ENCODE measurements at regions not wholly inside any gene's neighbourhood (a gene's known extent, or its start where the extent isn't known, plus 50 kb on each side); places are given as distances from the start of the nearest gene placed in this dataset.

GRCh38 chr17:77516902-77517301, 376.1 kb downstream of the SEC14L1 start:
- Histone ChIP-seq H2AK5ac (ENCODE audit: low read length) (no peak overlapping the region), H3K4me3 (ENCODE audit: low read length) (no peak overlapping the region), H3K9ac (ENCODE audit: low read length) (no peak overlapping the region), H3K79me1 (ENCODE audit: low read length) (no peaks in the 10 kb centered on the region), H3K4ac (ENCODE audit: low read depth, low read length) (no peak overlapping the region), H2BK120ac (ENCODE audit: low read depth, low read length) (no peak overlapping the region), H3K18ac (ENCODE audit: low read length) (no peak overlapping the region), H4K5ac (ENCODE audit: low read length) (no peak overlapping the region), H3K79me2 (ENCODE audit: control insufficient read depth, insufficient read depth, low read length) (no peaks in the 10 kb centered on the region), H3K27me3 (ENCODE audit: insufficient read depth, low read length, poor library complexity) (no peaks in the 10 kb centered on the region), H3K4me1 (ENCODE audit: control insufficient read depth, low read depth, low read length) (no peaks in the 10 kb centered on the region), H3K4me2 (ENCODE audit: low read length) (no peak overlapping the region), H2BK15ac (replicated peaks; ENCODE audit: low read depth) (no peak overlapping the region), H4K8ac (ENCODE audit: low read depth, low read length) (no peak overlapping the region), H3K56ac (ENCODE audit: low read length) (no peak overlapping the region), H3K36me3 (ENCODE audit: control insufficient read depth, insufficient read depth, low read length) (no peaks in the 10 kb centered on the region), H3K23ac (ENCODE audit: low read length) (no peak overlapping the region), H2BK5ac (ENCODE audit: low read length) (no peak overlapping the region), H3K27ac (ENCODE audit: low read depth, low read length) (no peak overlapping the region)
- DNase-seq = peak; percentile 35
- no CpG with 5 or more reads among the region's 4 CpGs for WGBS (ENCODE audit: extremely low coverage, insufficient coverage, low lambda C conversion rate)

DNA sequence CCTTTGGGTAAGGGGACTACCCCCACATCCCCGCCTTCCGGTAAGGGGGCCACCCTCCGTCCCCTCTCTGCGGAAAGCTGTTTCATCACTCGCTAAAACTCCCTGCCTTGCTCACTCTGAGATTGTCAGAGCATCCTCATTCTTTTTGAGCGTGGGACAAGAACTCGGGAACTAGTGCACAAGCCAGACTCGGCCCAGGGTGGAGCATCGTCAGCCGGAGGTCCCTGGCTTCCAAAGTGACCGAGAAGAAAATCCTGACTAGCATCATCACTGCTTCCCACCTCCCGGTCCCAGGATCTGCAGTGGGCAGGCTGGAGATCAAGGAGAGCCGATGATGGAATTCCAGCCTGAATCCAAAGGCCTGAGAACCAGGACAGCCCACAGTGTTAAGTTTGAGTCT, 380.3 kb downstream of the SEC14L1 start:
- Histone ChIP-seq H2AK5ac (ENCODE audit: low read length) (no peak overlapping the region), H2BK5ac (ENCODE audit: low read length) (no peak overlapping the region), H2BK120ac (ENCODE audit: low read depth, low read length) (no peak overlapping the region), H3K4ac (ENCODE audit: low read depth, low read length) (no peak overlapping the region), H2BK15ac (replicated peaks; ENCODE audit: low read depth) (no peak overlapping the region), H3K9ac (ENCODE audit: low read length) (no peak overlapping the region), H3K79me2 (ENCODE audit: control insufficient read depth, insufficient read depth, low read length) (no peaks in the 10 kb centered on the region), H3K4me2 (ENCODE audit: low read length) (no peak overlapping the region), H3K79me1 (ENCODE audit: low read length) (no peaks in the 10 kb centered on the region), H3K56ac (ENCODE audit: low read length) (no peak overlapping the region), H4K8ac (ENCODE audit: low read depth, low read length) (no peak overlapping the region), H3K4me3 (ENCODE audit: low read length) (no peak overlapping the region), H3K36me3 (ENCODE audit: control insufficient read depth, insufficient read depth, low read length) (no peaks in the 10 kb centered on the region), H3K18ac (ENCODE audit: low read length) (no peak overlapping the region), H4K5ac (ENCODE audit: low read length) (no peak overlapping the region), H3K4me1 (ENCODE audit: control insufficient read depth, low read depth, low read length) (no peaks in the 10 kb centered on the region), H3K27ac (ENCODE audit: low read depth, low read length) (no peak overlapping the region), H3K27me3 (ENCODE audit: insufficient read depth, low read length, poor library complexity) (no peaks in the 10 kb centered on the region), H3K23ac (ENCODE audit: low read length) (no peak overlapping the region)
- no CpG with 5 or more reads among the region's 13 CpGs for WGBS (ENCODE audit: extremely low coverage, insufficient coverage, low lambda C conversion rate)
- no peak for DNase-seq

DNA sequence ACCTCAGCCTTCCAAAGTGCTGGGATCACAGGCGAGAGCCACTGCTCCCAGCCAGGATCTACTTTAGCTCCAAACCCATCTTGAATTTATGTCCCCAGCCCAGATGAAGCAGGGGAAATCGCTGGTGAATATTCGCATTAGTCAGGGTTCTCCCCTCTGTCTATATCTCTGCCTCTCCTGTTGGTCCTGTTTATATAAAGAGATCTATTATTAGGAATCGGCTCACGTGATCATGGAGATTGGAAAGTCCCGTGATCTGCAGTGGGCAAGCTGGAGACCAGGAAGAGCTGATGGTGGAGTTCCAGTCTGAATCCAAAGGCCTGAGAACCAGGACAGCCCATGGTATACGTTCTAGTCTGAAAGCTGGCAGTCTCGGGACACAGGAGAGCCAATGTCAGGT, 382.8 kb downstream of the SEC14L1 start:
- no peak overlapping the region for H4K8ac ChIP-seq (ENCODE audit: low read depth, low read length)
- H3K4ac ChIP-seq (ENCODE audit: low read depth, low read length) = no peak overlapping the region
- no peak overlapping the region for H2BK5ac ChIP-seq (ENCODE audit: low read length)
- no peak for DNase-seq
- H2BK15ac ChIP-seq (replicated peaks; ENCODE audit: low read depth) = no peak overlapping the region
- H3K4me2 ChIP-seq (ENCODE audit: low read length) = no peak overlapping the region
- no peaks in the 10 kb centered on the region for H3K27me3 ChIP-seq (ENCODE audit: insufficient read depth, low read length, poor library complexity)
- no peak overlapping the region for H3K27ac ChIP-seq (ENCODE audit: low read depth, low read length)
- no peak overlapping the region for H3K18ac ChIP-seq (ENCODE audit: low read length)
- no peaks in the 10 kb centered on the region for H3K79me1 ChIP-seq (ENCODE audit: low read length)
- no peak overlapping the region for H3K56ac ChIP-seq (ENCODE audit: low read length)
- H3K4me1 ChIP-seq (ENCODE audit: control insufficient read depth, low read depth, low read length) = no peaks in the 10 kb centered on the region
- no peak overlapping the region for H2AK5ac ChIP-seq (ENCODE audit: low read length)
- H4K5ac ChIP-seq (ENCODE audit: low read length) = no peak overlapping the region
- no peak overlapping the region for H3K4me3 ChIP-seq (ENCODE audit: low read length)
- WGBS (ENCODE audit: extremely low coverage, insufficient coverage, low lambda C conversion rate) = no CpG with 5 or more reads among the region's 8 CpGs
- H3K79me2 ChIP-seq (ENCODE audit: control insufficient read depth, insufficient read depth, low read length) = no peaks in the 10 kb centered on the region
- no peak overlapping the region for H3K9ac ChIP-seq (ENCODE audit: low read length)
- H3K36me3 ChIP-seq (ENCODE audit: control insufficient read depth, insufficient read depth, low read length) = no peaks in the 10 kb centered on the region
- no peak overlapping the region for H2BK120ac ChIP-seq (ENCODE audit: low read depth, low read length)
- H3K23ac ChIP-seq (ENCODE audit: low read length) = no peak overlapping the region

DNA sequence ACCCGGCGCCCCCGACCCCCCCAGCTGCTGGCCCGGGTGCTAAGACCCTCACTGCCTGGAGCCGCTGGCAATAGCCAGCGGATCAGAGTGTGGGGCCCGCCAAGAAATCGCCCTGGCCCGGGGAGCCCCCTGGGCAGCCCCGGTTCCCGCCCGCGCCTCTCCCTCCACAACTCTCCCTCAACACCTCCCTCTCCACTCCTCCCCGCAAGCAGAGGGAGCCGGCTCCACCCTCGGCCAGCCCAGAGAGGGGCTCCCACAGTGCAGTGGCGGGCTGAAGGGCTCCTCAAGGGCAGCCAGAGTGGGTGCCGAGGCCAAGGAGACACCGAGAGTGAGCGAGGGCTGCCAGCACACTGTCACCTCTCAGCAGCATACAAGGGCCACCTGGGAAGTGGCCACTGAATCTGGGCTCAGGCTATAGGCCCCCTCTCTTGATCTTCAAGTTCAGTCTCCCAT, 385.5 kb downstream of the SEC14L1 start:
- Histone ChIP-seq H3K9ac (ENCODE audit: low read length) (no peak overlapping the region), H3K27ac (ENCODE audit: low read depth, low read length) (no peak overlapping the region), H2BK120ac (ENCODE audit: low read depth, low read length) (no peak overlapping the region), H3K36me3 (ENCODE audit: control insufficient read depth, insufficient read depth, low read length) (no peaks in the 10 kb centered on the region), H3K4ac (ENCODE audit: low read depth, low read length) (no peak overlapping the region), H4K5ac (ENCODE audit: low read length) (no peak overlapping the region), H3K56ac (ENCODE audit: low read length) (no peak overlapping the region), H2BK5ac (ENCODE audit: low read length) (no peak overlapping the region), H3K27me3 (ENCODE audit: insufficient read depth, low read length, poor library complexity) (no peaks in the 10 kb centered on the region), H3K4me3 (ENCODE audit: low read length) (no peak overlapping the region), H3K4me2 (ENCODE audit: low read length) (no peak overlapping the region), H3K18ac (ENCODE audit: low read length) (no peak overlapping the region), H4K8ac (ENCODE audit: low read depth, low read length) (no peak overlapping the region), H3K79me2 (ENCODE audit: control insufficient read depth, insufficient read depth, low read length) (no peaks in the 10 kb centered on the region), H3K4me1 (ENCODE audit: control insufficient read depth, low read depth, low read length) (no peaks in the 10 kb centered on the region), H2AK5ac (ENCODE audit: low read length) (no peak overlapping the region), H2BK15ac (replicated peaks; ENCODE audit: low read depth) (no peak overlapping the region), H3K79me1 (ENCODE audit: low read length) (no peaks in the 10 kb centered on the region), H3K23ac (ENCODE audit: low read length) (no peak overlapping the region)
- no peak for DNase-seq
- no CpG with 5 or more reads among the region's 20 CpGs for WGBS (ENCODE audit: extremely low coverage, insufficient coverage, low lambda C conversion rate)

DNA sequence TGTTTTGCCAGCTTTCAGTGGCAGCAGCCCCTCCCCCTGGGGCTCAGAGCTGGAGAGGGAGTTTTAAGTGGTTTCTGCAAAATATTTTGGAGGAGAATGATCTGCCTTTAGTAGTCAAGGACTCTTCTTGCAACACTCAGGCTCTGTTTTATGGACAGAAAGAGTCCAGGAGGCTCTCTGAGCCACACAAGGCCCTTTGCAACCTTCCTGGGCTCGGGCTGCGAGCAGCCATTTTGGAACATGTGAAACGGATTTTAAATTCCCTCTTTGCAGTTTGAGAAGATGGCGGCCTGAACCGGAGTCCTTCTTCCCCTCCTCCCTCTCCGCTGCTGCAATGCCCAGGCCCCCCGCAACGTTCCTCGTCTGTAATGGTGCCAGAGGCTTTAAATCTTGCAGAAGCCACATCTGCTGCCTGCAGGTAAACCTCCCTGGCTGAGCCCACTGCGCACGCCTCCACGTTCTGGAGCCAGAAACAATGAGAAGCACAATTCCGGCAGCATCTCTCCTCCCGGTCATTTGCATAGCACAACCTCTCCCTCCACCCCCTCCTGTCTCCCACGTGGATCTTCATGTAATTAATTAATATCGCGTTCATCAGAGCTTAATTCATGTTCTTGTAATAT, 386.1 kb downstream of the SEC14L1 start:
- H2BK120ac ChIP-seq (ENCODE audit: low read depth, low read length) = no peak overlapping the region
- no peaks in the 10 kb centered on the region for H3K79me1 ChIP-seq (ENCODE audit: low read length)
- H2BK15ac ChIP-seq (replicated peaks; ENCODE audit: low read depth) = no peak overlapping the region
- H3K18ac ChIP-seq (ENCODE audit: low read length) = no peak overlapping the region
- no peak overlapping the region for H3K4me2 ChIP-seq (ENCODE audit: low read length)
- no peak overlapping the region for H3K4ac ChIP-seq (ENCODE audit: low read depth, low read length)
- no peak overlapping the region for H3K56ac ChIP-seq (ENCODE audit: low read length)
- no peaks in the 10 kb centered on the region for H3K27me3 ChIP-seq (ENCODE audit: insufficient read depth, low read length, poor library complexity)
- no CpG with 5 or more reads among the region's 17 CpGs for WGBS (ENCODE audit: extremely low coverage, insufficient coverage, low lambda C conversion rate)
- H3K9ac ChIP-seq (ENCODE audit: low read length) = no peak overlapping the region
- no peaks in the 10 kb centered on the region for H3K4me1 ChIP-seq (ENCODE audit: control insufficient read depth, low read depth, low read length)
- no peak for DNase-seq
- H3K79me2 ChIP-seq (ENCODE audit: control insufficient read depth, insufficient read depth, low read length) = no peaks in the 10 kb centered on the region
- H3K27ac ChIP-seq (ENCODE audit: low read depth, low read length) = no peak overlapping the region
- no peak overlapping the region for H3K4me3 ChIP-seq (ENCODE audit: low read length)
- H4K5ac ChIP-seq (ENCODE audit: low read length) = no peak overlapping the region
- H3K23ac ChIP-seq (ENCODE audit: low read length) = no peak overlapping the region
- H2BK5ac ChIP-seq (ENCODE audit: low read length) = no peak overlapping the region
- no peak overlapping the region for H4K8ac ChIP-seq (ENCODE audit: low read depth, low read length)
- H2AK5ac ChIP-seq (ENCODE audit: low read length) = no peak overlapping the region
- H3K36me3 ChIP-seq (ENCODE audit: control insufficient read depth, insufficient read depth, low read length) = no peaks in the 10 kb centered on the region

DNA sequence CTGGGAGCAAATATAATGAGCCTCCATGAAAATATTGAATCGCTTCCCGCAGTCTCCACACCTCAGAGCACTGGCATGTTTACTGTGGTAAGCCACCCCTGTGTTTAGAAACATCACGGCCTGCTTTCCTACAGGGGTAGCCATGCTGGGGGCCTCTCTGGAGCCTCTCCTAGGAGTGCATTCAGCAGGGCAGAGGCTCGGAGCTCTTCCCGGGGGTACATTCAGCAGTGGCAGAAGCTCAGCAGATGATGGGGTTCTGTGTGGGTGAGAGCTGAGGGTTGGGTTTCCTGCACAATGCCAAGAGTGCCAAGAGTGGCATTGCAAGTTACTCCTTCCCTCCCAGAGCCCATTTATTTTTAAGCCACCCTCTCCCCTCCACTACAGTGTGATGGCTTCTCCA, 386.6 kb downstream of the SEC14L1 start:
- Histone ChIP-seq H3K4ac (ENCODE audit: low read depth, low read length) (no peak overlapping the region), H3K4me1 (ENCODE audit: control insufficient read depth, low read depth, low read length) (no peaks in the 10 kb centered on the region), H2BK120ac (ENCODE audit: low read depth, low read length) (no peak overlapping the region), H3K9ac (ENCODE audit: low read length) (no peak overlapping the region), H4K5ac (ENCODE audit: low read length) (no peak overlapping the region), H2BK15ac (replicated peaks; ENCODE audit: low read depth) (no peak overlapping the region), H3K18ac (ENCODE audit: low read length) (no peak overlapping the region), H3K23ac (ENCODE audit: low read length) (no peak overlapping the region), H3K36me3 (ENCODE audit: control insufficient read depth, insufficient read depth, low read length) (no peaks in the 10 kb centered on the region), H4K8ac (ENCODE audit: low read depth, low read length) (no peak overlapping the region), H3K79me2 (ENCODE audit: control insufficient read depth, insufficient read depth, low read length) (no peaks in the 10 kb centered on the region), H2BK5ac (ENCODE audit: low read length) (no peak overlapping the region), H2AK5ac (ENCODE audit: low read length) (no peak overlapping the region), H3K4me3 (ENCODE audit: low read length) (no peak overlapping the region), H3K27ac (ENCODE audit: low read depth, low read length) (no peak overlapping the region), H3K27me3 (ENCODE audit: insufficient read depth, low read length, poor library complexity) (no peaks in the 10 kb centered on the region), H3K79me1 (ENCODE audit: low read length) (no peaks in the 10 kb centered on the region), H3K56ac (ENCODE audit: low read length) (no peak overlapping the region), H3K4me2 (ENCODE audit: low read length) (no peak overlapping the region)
- DNase-seq = no peak
- no CpG with 5 or more reads among the region's 5 CpGs for WGBS (ENCODE audit: extremely low coverage, insufficient coverage, low lambda C conversion rate)

Data from mesendoderm (in vitro differentiated cells).